Heart left ventricle (tissue), 13 donors: ENCODE measurements at regions not wholly inside any gene's neighbourhood (a gene's known extent, or its start where the extent isn't known, plus 50 kb on each side); places are given as distances from the start of the nearest gene placed in this dataset.

Source experiments
- CTCF ChIP-seq, 12 donors: fragments of 200-600 bp; sonication (generic) in 4 of 12; IDR thresholded peaks; one replicate each; pipeline versions ENCODE4 v1.5.0 to v1.8.0; 2018 to 2022; ENCODE audit warnings: antibody characterized with exemption in 12 of 12, mild to moderate bottlenecking in 5 of 12
- POLR2A ChIP-seq, 2 donors: fragments of 450-650 bp; IDR thresholded peaks; one replicate each; pipeline ENCODE4 v1.6.1; 2017; ENCODE audit warnings: antibody characterized with exemption in 2 of 2, mild to moderate bottlenecking in 2 of 2, moderate library complexity in 2 of 2
- donor health status: ischemic (EF 13 %, LVEDD 7.1; RV severe dilation, severe dysfunction).
- donor health status: DM: no; HTN: yes; CAD: no.
- donor health status: DM: no; HTN: no; CAD: no.
- donor health status: ischemic (EF 25% LVEDD 6.9; RV normal size, moderate dysfunction).
- donor health status: ischemic (EF 25% LVEDD 5.7; RV mildly dilated, moderate dysfunction).
- donor health status: ischemic (EF 35%, LVEDD 5.7; RV mildly dilated, moderate dysfunction).
- donor health status: nonischemic (EF 11% LVEDD 7.7; RV severe dilation, severe dysfunction).
- donor health status: DM: yes; HTN: yes; CAD: no.
- donor health status: PGD.
- donor health status: ischemic (EF 29% LVEDD 5.4; RV normal size, mild dysfunction).
- donor health status: nonischemic (EF 23%, LVEDD 6.1; RV moderate dilation, normal function).

GRCh38 chr2:183963609-183964008, 634.7 kb upstream of the ZNF804A start:
- TF ChIP-seq CTCF (IDR thresholded peaks at IDR 0.05) (no peak), POLR2A (IDR thresholded peaks at IDR 0.05) (no peak)
